GM18868 (cell line): ENCODE measurements at regions not wholly inside any gene's neighbourhood (a gene's known extent, or its start where the extent isn't known, plus 50 kb on each side); places are given as distances from the start of the nearest gene placed in this dataset.

Source experiments
- ATAC-seq: cut with Tn5 transposase; IDR thresholded peaks from one replicate; pipeline ENCODE4 v1.9.1; 2021; ENCODE audit warnings: mild to moderate bottlenecking, moderate library complexity; ENCODE audit not compliant: unreplicated experiment

DNA sequence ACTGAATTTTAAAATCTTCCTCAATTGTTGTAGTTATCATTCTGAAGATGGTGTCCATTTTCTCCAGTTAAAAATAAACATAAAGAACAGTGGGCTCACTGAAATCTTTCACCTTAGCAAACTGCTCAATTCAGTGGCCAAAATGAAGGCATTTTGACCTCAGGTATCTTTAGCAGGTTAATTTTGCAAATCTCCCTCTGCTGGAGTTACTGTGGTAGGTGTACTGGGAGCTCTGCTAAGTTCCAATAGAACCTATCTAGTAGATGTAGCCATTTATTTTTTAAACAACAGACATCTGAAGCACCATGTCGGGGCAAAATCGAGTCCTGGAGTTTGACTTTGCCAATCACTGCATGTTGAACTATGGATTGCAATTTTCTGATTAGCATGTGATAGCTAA is 177.1 kb downstream of the IRS1 start:
- ATAC-seq = no peak

DNA sequence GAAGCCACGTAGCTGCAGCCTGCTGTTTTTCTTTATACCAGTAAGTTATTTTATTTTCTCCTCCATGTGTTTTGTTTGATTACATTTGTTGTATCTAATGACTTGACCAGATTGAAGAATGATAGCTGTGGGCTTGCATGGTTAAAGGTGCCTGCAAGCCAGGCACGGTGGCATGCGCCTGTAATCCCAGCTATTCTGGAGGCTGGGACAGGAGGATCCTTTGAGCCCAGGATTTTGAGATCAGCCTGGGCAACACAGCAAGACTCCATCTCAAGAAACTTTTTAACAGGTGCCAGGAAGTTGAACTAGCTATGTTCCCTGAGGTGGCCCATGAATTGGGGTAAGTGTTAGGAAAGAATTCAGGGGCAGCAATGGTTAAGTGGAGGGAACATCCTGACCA is 179.4 kb downstream of the IRS1 start:
- no peak for ATAC-seq

DNA sequence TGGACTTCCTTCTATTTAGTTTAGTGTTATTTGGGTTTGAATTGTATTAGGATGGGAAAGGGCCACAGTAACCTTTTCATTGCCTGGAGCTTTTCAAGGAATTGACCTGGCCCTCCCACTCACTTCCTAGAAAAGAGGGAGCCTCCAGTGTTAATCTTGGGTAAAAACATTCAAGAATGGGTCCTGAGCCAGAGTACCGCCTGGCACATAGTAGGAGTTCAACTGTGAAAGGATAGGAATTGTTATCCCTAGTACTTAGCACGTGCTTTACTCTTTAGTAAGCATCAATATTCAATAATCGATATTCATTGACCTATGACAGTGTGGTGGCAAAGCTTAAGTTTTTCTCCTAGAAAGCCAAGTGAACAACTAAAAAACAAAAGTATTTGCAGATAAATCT is 179.9 kb downstream of the IRS1 start:
- ATAC-seq = no peak

DNA sequence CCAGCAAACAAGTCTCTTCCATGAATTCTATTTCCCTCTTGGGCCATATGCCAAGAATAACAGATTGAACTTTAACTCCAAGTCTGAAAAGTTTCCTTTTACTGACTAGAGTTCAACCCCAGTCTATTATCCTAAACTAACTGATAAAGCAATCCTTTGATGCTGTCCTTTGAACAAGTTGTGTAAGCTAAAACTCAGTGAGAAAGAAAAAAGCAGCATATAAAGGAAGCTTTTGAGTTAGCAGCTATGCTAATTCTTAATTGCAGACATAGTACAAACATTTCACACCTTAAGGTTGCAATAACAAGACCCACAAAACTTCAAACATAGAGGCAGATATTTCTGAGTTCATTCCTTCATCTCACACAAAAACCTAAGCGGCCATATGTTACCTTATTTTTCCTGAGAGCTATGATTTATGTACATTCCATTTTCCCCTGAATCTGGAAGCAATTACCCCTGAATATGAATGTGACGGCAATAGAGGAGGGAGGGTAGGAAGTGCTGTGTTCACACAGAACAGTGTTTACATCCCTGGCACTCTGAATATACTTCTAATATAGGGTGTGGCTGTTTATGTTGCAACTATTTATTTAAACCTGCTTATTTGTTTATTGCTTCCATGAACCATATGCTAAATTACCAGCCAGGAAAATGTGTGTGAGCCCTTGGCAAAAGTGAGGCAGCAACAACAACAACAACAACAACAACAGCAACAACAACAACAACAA is 180.6 kb downstream of the IRS1 start:
- ATAC-seq = no peak

DNA sequence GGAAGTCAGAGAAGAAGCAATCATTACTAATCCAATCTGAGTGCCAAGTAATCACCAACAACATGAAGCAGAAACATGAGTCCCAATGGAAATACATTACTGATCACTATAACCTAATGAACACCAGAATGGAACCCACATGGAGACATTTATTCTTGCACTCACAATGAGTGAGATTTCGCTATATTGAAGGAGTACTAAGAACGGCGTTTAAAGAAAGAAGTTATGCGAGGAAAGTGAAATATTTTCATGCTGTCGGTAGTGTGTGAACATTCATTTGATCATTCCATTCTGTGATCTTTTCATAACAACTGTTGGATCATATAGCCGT is 181.1 kb downstream of the IRS1 start:
- ATAC-seq = no peak

DNA sequence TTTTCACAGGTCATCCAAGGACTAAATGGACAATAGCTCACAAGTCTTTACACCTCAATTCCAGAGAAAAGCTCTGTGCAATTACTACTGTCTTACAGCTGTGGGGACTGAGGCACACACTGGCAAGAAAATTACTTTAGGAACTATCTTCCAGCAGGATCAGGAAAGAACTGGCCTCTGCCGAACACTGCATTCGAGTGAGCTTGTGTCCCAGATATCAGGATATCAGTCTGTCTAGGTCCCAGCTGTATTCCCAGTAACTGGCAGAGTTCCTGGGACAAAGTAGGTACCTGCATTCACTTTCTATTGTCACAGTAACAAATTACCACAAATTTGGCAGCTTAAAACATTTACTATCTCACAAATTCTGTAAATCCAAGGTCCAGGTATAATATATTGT is 183.7 kb downstream of the IRS1 start:
- ATAC-seq = no peak

DNA sequence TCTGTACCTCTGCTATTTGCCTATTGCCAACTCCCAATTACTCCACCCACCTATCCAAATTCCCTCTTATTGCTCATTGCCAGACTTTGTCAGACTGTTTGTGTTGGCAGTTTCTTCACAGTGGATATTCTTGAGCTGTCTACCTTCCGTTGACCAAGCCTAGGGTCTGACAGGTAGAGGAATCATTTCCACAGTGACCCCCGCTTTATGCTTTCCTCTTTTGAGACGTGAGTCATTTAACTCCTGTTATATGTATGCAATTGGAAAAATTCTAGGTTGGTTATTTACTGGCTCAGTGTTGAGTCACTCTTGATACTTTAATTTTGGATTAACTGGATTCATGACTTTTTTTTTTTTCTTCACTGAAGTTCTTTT is 187.7 kb downstream of the IRS1 start:
- ATAC-seq = no peak

DNA sequence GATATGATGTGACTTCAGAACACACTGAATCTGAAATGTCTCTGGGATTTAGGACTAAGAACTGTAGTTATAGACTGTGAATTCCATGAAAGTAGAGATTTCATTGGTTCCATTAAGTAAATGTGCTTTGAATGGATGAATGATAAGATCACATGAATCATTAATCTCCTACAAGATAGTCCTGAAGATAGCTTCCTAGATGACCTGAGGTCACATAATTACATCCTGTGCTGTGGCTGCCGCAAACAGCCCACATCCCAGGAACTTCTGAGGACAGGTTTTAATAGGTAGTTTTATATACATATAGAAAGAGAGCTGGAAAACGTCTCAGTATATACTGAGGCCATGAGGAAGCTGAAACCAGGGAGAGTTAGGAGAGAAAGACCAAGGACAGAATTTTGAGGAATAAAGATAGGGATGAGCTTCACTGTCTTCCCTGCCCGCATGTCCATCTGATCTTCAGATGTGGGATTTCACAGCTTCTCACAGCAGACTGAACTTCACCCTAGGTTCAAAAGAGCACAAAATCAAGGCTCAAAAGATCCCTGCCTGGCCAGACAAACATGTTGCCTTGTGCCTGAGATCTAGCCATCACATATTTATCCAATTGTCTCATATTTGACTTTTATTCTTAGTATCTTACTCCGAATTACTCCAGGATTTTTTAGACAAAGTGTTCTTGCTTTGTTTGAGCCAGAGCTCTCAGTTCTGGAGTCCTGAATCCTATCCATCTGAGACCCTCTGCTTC is 188.2 kb downstream of the IRS1 start:
- no peak for ATAC-seq

DNA sequence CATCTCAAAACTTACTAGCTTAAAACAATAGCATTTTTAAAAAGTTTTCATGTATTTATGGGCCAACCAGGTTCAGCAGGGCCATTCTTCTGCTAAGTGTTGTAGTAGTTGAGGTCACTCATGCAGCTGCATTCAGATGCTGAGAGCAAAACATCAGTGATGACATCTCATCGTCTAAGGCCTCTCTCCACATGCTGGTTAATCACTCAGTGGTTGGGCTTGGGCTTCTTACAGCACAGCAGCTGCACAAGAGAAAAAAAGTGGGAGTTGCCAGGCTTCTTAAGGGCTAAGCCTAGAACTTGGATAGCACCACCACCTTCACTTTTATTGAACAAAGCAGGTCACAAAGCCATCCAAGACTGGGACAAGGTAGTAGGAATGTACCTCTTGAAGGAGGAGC is 190.3 kb downstream of the IRS1 start:
- ATAC-seq = no peak

DNA sequence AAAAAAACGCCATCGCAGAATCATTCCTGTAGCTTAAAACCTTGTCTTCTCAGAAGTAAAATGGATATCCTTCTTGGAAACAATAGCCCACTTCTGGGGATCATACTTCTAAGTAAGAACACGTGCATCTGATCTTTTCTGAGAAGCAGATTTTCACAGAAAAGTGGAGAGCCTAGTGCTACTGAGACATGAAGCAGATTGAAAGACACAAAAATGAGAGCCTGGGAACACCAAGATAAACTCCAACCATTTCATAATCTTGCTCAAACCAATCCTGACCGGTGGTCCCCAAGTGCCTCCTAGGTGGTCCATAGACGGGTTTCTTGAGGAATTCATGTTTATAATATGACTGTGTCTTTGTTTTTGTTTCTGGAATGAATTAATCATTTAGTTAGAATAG is 191.2 kb downstream of the IRS1 start:
- ATAC-seq = no peak

DNA sequence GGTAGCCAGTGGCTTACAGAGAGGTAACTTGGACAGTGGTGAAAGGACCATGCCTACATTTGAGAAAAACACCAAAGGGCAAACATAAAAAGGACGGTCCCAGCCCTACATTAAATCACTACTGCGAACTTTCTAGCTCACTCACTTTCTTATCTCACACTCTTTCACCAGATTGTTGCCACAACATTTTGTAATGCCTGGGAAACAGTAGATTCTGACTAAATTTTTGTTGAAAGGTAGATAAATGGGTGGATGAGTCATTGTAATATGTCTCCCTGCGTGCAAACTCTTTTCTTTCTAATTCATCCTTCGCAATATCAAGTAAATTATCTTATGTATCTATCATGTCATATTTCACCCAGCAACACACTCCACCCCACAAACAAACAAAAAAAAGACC is 192.2 kb downstream of the IRS1 start:
- ATAC-seq = no peak

DNA sequence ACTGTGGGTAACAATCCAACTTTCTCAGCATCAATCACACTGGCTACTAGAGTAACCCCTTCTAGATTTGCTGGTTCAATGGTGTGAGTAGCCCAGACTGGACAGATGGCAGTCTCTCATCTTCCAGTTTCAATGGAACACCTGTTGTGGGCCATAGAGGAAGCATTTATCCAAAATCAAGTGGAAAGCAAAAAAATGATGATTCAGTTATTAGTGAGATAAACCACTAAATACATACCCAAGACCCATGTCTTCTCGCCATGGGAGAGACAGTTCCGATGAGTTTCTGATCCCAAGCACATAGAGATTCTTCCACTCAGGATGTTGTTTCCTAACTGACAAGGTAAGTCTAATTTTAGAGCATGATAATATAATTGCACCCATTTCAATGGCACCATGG is 194.0 kb downstream of the IRS1 start:
- ATAC-seq = no peak

DNA sequence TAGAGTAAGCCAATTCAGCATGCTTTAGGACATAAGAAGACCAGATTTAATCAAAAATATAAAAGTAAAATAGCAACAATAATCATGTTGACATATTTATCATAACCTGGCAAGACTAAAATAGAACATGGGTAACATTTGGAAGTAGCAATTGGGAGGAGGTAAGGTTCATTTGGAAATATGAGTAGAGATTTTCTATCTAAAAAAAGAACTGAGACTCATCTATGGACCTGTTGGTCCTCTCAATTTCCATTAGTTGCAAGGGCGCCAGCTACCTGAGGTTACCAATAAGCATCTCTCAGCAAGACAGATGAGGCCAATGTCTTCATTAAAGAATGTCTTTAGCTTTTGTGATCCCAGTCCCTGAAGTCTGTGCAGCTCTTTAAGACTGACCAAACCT is 196.0 kb downstream of the IRS1 start:
- no peak for ATAC-seq

DNA sequence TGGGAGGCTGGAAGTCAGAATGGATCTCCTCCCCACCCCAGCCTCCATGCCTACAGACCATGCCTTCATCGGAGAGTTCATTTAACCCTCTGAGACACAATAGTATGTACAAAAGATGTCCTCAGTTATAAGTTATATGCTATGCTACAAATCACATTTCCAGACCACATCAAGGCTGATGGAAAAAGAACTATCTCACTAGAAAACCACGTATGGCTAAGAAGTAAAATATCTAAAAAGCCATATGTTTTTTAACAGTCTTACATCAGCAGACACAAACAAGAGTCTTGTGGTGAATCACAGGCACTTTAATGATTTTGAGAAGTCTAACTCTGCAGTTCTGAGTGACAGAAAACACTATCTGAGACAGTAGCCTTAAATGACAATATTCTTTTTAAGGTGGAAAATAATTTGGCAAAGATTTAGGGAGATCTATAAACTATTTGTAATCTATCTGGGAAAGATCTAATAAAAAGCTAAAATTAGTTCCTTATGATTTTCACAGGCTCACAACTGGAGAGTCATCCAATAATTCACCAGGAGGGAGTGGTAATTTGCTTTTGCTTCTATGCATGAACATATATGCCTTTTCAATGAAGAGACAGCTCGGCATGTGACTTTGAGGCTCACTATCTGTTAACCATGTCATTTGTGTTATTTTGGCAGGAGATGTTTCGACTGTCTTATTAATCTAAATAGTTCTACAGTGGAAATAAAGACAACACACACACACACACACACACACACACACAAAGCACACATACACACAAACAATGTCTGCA is 197.5 kb downstream of the IRS1 start:
- ATAC-seq = no peak

DNA sequence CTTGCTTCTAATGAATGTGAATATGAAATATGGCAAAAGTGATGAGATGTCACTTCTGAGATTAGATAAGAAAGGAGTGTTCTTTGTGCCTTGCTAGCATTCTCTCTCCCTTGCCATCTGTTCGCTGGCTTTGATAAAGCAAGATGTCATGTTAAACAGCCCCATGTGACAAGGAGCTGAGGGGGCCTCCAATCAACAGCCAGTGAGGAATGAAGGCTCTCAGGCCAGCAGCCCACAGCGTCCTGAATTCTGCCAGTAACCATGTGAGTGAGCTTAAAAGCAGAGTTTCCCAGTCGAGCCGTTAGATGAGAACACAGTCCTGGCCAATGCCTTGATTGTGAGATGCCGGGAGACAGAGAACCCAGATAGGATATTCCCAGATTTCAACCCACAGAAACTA is 198.8 kb downstream of the IRS1 start:
- ATAC-seq = no peak

DNA sequence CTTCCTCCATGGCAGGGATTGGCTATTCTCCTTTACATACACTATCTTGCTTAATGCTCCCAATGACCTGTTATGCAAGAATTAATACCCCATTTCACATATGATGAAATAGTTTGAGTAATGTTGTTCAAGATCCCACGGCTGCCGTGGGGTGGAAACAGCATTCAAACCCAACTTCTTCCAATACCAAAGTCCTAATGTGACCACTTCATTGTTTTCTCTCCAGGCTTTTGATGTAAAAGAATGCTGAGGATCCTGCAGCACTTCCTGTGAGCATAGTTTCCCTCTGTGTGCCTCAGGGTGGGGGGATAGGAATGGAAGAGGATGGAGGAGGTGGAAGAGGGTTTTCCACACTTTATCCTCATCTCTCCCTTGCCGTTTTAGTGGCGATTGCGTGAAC is 199.4 kb downstream of the IRS1 start:
- no peak for ATAC-seq

DNA sequence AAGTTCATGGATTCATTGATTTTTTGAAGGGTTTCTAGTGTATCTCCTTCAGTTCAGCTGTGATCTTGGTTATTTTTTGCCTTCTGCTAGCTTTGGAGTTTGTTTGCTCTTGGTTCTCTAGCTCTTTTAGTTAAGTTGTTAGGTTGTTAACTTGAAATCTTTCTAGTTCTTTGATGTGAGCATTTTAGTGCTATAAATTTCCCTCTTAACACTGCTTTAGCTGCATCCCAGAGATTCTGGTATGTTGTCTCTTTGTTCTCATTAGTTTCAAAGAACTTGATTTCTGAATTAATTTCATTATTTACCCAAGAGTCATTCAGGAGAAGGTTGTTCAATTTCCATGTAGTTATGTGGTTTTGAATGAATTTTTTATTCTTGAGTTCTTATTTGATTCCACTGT is 210.6 kb downstream of the IRS1 start:
- no peak for ATAC-seq

DNA sequence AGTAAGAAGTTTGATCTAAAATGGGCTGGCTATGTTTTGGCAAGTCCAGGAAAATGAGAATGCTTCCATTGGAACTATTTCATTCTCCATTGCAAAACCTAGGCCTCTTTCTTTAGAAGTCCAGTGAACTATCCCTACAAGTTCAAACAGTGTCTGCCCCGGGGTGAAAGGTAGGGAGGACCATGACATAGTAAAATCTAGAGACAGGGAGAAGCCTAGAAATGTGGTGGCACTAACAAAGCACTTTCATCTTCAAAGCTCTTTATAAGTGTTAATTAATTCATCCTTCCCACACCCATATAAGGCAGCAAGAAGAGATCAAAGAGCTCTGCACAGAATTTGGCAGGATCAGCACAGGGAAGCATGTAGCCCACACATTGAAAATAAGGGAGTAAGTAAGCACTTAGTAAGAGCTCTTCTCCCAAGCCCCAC is 214.5 kb downstream of the IRS1 start:
- no peak for ATAC-seq

DNA sequence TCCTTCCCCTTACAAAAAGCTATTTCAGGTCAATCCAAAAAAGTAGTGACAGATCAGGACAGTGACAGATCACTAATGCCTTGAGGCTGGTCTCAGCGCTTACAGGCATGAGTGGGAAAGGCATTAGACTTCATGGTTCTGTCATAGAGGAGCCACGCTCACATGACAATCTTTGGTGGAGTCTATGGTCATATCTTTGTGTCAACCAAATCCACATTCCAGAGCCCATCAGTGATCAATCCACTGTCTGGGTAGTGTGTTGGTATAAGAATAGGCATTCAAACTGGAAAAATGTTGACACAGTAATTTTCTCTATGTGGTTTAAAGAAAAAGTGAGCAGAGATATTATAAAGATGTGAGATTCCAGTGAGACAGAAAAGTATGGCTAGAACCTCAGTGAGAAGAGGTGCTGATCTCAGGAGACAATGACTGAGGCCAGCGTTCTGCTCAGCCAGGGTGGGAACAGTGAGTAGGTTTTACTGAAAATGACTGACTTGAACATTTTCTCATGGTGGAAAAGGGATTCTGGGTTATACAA is 215.0 kb downstream of the IRS1 start:
- ATAC-seq = no peak

DNA sequence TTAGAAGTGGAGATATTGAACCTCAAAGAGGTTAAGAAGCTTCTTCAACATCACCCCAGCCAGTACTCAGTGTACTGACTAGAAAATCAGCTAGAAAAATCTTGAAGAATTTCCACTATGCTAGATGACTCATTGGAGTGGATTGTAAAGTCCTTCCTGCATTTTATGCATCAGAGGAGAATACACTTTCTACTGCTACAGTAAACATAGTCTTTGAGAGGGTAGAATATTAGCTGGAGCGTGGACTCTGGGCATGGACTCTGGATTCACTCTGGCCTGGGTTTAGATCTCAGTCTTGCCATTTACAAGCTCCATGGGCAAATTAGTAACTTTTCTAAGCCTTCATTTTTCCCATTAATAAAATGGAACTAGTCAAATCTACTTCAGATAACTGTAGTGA is 215.9 kb downstream of the IRS1 start:
- ATAC-seq = no peak

DNA sequence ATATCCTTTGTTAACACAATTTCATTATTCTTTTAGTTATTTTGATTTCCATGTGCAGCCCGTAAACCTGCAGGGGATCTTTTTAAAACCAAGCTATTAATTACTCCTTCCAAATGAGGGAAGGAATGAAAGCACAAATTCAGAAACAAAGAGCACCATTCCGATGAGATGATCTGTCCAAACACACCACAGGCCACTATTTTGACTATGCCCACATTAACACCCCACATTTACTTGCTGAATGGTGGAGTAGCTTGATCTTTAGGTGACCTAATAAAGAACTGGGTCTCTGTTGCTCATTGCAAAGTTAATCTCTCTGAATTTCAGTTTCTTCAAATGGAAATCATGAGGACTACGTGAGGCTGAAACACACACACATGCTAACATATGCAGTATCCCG is 218.0 kb downstream of the IRS1 start:
- no peak for ATAC-seq

DNA sequence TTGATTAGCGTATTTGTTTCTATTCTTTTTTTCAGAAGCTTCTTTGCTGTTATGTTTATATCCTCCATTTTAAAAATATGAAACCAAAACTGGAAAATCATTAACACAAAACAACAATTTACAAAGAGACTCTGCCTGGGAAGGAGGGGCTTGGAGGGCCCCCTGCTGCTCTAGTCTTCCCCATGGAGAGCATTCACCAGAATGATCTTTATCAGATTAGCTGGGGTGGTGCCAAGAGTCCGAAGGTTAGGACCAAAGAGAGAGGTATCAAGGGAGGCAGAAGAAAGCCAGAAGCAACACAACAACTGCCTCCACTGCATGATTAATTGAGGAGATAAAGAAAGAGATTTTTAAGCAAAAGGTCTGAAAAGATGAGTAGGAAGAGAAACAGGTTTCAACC is 218.6 kb downstream of the IRS1 start:
- ATAC-seq = no peak
